OCI-LY1 (cell line): ENCODE measurements at regions not wholly inside any gene's neighbourhood (a gene's known extent, or its start where the extent isn't known, plus 50 kb on each side); places are given as distances from the start of the nearest gene placed in this dataset.

ENCODE experiments used
- H2AFZ ChIP-seq: fragments of 200-600 bp; sonication (generic), shearing (Covaris generic); 2 replicates; pipeline ENCODE4 v1.6.0; 2014; ENCODE audit warnings: antibody characterized with exemption, mild to moderate bottlenecking, low read length
- H3F3A ChIP-seq: fragments of 200-600 bp; sonication (generic), shearing (Covaris generic); 2 replicates; pipeline ENCODE4 v1.6.0; 2014; ENCODE audit warnings: mild to moderate bottlenecking, antibody characterized with exemption, low read length, moderate library complexity; ENCODE audit not compliant: insufficient read depth
- H3K27ac ChIP-seq: fragments of 200-600 bp; sonication (generic); 2 replicates; pipeline ENCODE4 v1.5.1; 2014; ENCODE audit warnings: low read length, mixed run types, mild to moderate bottlenecking, low read depth; ENCODE audit not compliant: poor library complexity, severe bottlenecking
- H3K27me3 ChIP-seq: fragments of 200-600 bp; sonication (generic); 2 replicates; pipeline ENCODE4 v1.6.0; 2014; ENCODE audit warnings: antibody characterized with exemption, mild to moderate bottlenecking, low read length, moderate library complexity; ENCODE audit not compliant: insufficient read depth
- H3K36me3 ChIP-seq: fragments of 200-600 bp; sonication (generic); 2 replicates; pipeline ENCODE4 v1.6.1; 2014; ENCODE audit warnings: mild to moderate bottlenecking, antibody characterized with exemption, low read length, moderate library complexity, mixed read lengths; ENCODE audit not compliant: insufficient read depth
- H3K4me1 ChIP-seq: fragments of 200-600 bp; sonication (generic); 2 replicates; pipeline ENCODE4 v1.5.1; 2014; ENCODE audit warnings: mild to moderate bottlenecking, low read length, moderate library complexity; ENCODE audit not compliant: insufficient read depth, severe bottlenecking
- H3K4me2 ChIP-seq: fragments of 200-600 bp; sonication (generic), shearing (Covaris generic); 2 replicates; pipeline ENCODE4 v1.6.1; 2014; ENCODE audit warnings: low read length
- H3K4me3 ChIP-seq: fragments of 200-600 bp; sonication (generic); 2 replicates; pipeline ENCODE4 v1.5.1; 2014; ENCODE audit warnings: low read length, low read depth, mild to moderate bottlenecking, mixed read lengths; ENCODE audit not compliant: poor library complexity, severe bottlenecking
- H3K79me2 ChIP-seq: fragments of 200-600 bp; shearing (Covaris generic); 2 replicates; pipeline ENCODE4 v1.6.1; 2016; ENCODE audit warnings: mixed run types, low read length, mixed read lengths; ENCODE audit not compliant: insufficient read depth
- H3K9ac ChIP-seq: fragments of 200-600 bp; sonication (generic), shearing (Covaris generic); 2 replicates; pipeline ENCODE4 v1.6.1; 2014; ENCODE audit warnings: mild to moderate bottlenecking, low read length, mixed read lengths
- H3K9me2 ChIP-seq: fragments of 200-600 bp; sonication (generic), shearing (Covaris generic); 2 replicates; pipeline ENCODE4 v1.6.1; 2014; ENCODE audit warnings: low read depth, mild to moderate bottlenecking, low read length, mixed read lengths
- H3K9me3 ChIP-seq: fragments of 200-600 bp; shearing (Covaris generic); 2 replicates; pipeline ENCODE4 v1.6.1; 2014; ENCODE audit warnings: low read length, mixed read lengths
- H4K20me1 ChIP-seq: fragments of 200-600 bp; sonication (generic), shearing (Covaris generic); 2 replicates; pipeline ENCODE4 v1.6.0; 2016; ENCODE audit warnings: mild to moderate bottlenecking, low read length; ENCODE audit not compliant: insufficient read depth
- CTCF ChIP-seq: fragments of 200-600 bp; sonication (generic), shearing (Covaris generic); IDR thresholded peaks from 2 replicates; pipeline ENCODE4 v1.5.1; 2017; ENCODE audit warnings: mild to moderate bottlenecking, antibody characterized with exemption, low read length, moderate library complexity, mixed read lengths
- EZH2 ChIP-seq: fragments of 200-600 bp; sonication (generic), shearing (Covaris generic); IDR thresholded peaks from 2 replicates; pipeline ENCODE4 v1.8.0; 2017; ENCODE audit warnings: borderline replicate concordance, mixed run types, mild to moderate bottlenecking, antibody characterized with exemption, low read length, moderate library complexity, mixed read lengths

DNA sequence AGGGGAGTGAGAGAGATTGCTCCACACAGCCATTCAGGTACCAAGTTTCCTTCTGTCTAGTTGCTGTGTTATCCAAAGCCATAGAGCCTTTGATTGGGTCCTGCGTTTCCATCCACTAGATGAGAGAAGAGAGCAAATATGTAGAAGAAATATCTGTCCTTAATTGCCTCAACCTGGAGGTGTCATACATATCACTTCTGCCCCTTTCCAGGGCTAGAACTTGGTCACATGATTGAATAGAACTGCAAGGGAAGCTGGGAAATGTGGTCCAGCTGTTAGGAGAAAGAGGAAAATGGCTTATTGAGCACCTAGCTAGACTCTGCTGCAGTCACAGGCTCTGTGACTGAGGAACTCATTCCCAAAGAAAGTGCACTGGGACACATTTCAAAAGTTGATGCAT lies 115.6 kb upstream of the JAG1 start:
- Histone ChIP-seq H3K9me2 (no peaks in the 10 kb centered on the region), H3K4me2 (no peak overlapping the region), H3K4me3 (no peak overlapping the region), H3K9me3 (no peaks in the 10 kb centered on the region), H3K79me2 (no peaks in the 10 kb centered on the region), H3K27me3 (no peaks in the 10 kb centered on the region), H3K4me1 (no peaks in the 10 kb centered on the region), H3K36me3 (no peaks in the 10 kb centered on the region), H4K20me1 (no peaks in the 10 kb centered on the region), H3K9ac (no peak overlapping the region), H2AFZ (no peak overlapping the region), H3K27ac (no peak overlapping the region), H3F3A (no peaks in the 10 kb centered on the region)
- TF ChIP-seq EZH2, result no peak
- no peak for TF ChIP-seq CTCF

DNA sequence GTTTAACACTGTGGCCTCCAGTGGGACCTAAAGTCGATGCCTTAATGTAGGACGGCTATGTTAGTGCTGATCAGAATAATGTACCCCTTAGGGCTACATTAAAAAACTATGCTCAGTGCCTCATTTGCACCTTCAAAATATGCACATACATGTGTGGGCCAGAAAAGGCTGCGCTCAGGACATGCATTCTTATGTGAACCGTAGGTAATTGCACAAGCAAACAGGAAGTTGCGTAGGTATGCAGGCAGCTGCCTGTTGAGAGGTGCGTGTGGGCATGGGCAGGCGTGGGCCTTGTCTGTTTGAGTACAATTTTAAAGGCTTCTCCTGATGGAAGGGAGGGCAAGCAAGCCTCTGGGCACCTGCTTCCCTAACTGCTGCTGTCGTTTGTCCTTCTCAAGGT lies 116.2 kb upstream of the JAG1 start:
- Histone ChIP-seq H3K27me3 (no peaks in the 10 kb centered on the region), H3K27ac (no peak overlapping the region), H3K4me1 (no peaks in the 10 kb centered on the region), H3K4me3 (no peak overlapping the region), H3F3A (no peaks in the 10 kb centered on the region), H2AFZ (no peak overlapping the region), H3K79me2 (no peaks in the 10 kb centered on the region), H4K20me1 (no peaks in the 10 kb centered on the region), H3K9me2 (no peaks in the 10 kb centered on the region), H3K36me3 (no peaks in the 10 kb centered on the region), H3K9ac (no peak overlapping the region), H3K9me3 (no peaks in the 10 kb centered on the region), H3K4me2 (no peak overlapping the region)
- TF ChIP-seq CTCF (no peak), EZH2 (no peak)

GRCh38 chr20:10792291-10792690 lies 118.5 kb upstream of the JAG1 start:
- no peak overlapping the region for H3K9ac ChIP-seq
- TF ChIP-seq EZH2, result no peak
- TF ChIP-seq CTCF, result no peak
- no peak overlapping the region for H3K4me3 ChIP-seq
- no peaks in the 10 kb centered on the region for H4K20me1 ChIP-seq
- H3K36me3 ChIP-seq, result no peaks in the 10 kb centered on the region
- H3F3A ChIP-seq, result no peaks in the 10 kb centered on the region
- no peaks in the 10 kb centered on the region for H3K27me3 ChIP-seq
- H3K4me1 ChIP-seq, result no peaks in the 10 kb centered on the region
- H2AFZ ChIP-seq, result no peak overlapping the region
- no peaks in the 10 kb centered on the region for H3K9me3 ChIP-seq
- no peak overlapping the region for H3K27ac ChIP-seq
- H3K4me2 ChIP-seq, result no peak overlapping the region
- H3K79me2 ChIP-seq, result no peaks in the 10 kb centered on the region
- H3K9me2 ChIP-seq, result no peaks in the 10 kb centered on the region
